ENCODE measurements at regions not wholly inside any gene's neighbourhood (a gene's known extent, or its start where the extent isn't known, plus 50 kb on each side); places are given as distances from the start of the nearest gene placed in this dataset.
A peak's percentile ranks its signal among the peaks of the same experiment; 100 is the strongest.

DNA sequence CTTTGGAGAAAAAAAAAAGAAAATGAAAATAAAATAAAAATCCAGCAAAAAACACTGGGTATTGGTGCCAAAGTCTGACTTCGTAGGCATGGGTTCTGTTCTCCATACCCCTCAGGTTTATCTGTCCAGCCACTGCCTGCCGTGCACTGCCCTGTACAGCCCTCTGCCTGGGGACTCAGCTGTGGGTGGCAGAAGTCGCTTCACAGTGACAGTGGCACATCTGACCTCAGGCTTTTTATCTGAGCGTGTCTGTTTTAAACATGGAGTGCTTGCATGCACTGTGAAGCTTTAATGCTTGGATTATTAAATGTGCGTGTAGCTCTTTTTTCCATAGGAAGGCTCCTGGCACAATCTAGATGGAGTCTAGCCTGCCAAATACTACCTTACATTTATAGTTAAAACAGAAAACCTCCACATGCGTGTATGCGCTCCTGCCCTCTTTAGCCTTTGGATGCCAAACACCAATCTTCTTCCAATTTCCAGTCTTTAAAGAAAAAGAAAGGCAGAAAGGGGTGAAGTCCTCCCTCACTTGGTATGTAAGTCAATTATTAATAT is 375.5 kb downstream of the UTRN start:
- TF ChIP-seq, protein P1, sequence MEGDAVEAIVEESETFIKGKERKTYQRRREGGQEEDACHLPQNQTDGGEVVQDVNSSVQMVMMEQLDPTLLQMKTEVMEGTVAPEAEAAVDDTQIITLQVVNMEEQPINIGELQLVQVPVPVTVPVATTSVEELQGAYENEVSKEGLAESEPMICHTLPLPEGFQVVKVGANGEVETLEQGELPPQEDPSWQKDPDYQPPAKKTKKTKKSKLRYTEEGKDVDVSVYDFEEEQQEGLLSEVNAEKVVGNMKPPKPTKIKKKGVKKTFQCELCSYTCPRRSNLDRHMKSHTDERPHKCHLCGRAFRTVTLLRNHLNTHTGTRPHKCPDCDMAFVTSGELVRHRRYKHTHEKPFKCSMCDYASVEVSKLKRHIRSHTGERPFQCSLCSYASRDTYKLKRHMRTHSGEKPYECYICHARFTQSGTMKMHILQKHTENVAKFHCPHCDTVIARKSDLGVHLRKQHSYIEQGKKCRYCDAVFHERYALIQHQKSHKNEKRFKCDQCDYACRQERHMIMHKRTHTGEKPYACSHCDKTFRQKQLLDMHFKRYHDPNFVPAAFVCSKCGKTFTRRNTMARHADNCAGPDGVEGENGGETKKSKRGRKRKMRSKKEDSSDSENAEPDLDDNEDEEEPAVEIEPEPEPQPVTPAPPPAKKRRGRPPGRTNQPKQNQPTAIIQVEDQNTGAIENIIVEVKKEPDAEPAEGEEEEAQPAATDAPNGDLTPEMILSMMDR (IDR thresholded peaks at IDR 0.05; ENCODE audit: partially characterized antibody, unreplicated experiment): no peak
- H3K27ac Mint-ChIP-seq (ENCODE audit: unreplicated experiment): peak overlapping the region; percentile 88
- peaks cover 10% of the 10 kb centered on the region for H3K27me3 Mint-ChIP-seq (ENCODE audit: unreplicated experiment)
- peak; percentile 25 for DNase-seq
- no peaks in the 10 kb centered on the region for H3K36me3 Mint-ChIP-seq (ENCODE audit: unreplicated experiment)
- H3K9me3 Mint-ChIP-seq (ENCODE audit: unreplicated experiment): peaks cover 6% of the 10 kb centered on the region
- H3K4me3 Mint-ChIP-seq (ENCODE audit: unreplicated experiment): peak overlapping the region; percentile 64
- H3K4me1 Mint-ChIP-seq (ENCODE audit: low read depth, unreplicated experiment): peaks cover 46% of the 10 kb centered on the region

DNA sequence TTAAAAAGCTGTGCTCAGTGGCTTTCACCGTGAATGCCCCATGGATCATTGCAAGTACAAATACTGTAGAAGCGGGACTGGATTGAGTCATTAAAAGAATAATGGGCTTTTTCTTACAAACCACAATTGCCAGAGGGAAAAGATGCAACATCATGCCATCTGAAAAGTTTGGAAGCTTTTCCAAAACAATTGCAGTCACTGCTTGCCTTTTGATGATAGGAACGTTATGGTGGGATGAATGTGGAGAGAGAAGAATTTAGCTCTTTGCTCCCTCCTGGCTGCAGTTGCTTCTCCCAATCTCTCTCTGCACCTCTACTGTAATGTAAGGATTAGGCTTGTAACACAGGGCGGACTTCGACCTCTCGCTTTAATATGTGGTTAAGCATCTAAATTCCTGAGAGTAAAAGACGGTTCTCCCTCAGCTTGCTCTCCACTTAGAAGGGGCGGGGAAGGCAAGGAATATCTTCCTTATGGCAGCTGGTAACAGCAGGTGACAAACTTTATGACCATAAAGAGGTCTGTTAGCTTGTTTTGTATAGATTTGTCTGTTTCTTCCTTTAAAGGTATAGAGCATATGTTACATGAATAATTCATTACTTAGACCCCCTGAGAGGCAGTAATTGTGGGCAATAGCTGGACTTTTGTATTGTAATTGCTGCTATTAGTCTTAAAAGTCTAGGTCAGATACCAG is 376.1 kb downstream of the UTRN start:
- Mint-ChIP-seq H3K36me3 (ENCODE audit: unreplicated experiment) (no peaks in the 10 kb centered on the region), H3K27me3 (ENCODE audit: unreplicated experiment) (peaks cover 9% of the 10 kb centered on the region), H3K4me1 (ENCODE audit: low read depth, unreplicated experiment) (peaks cover 42% of the 10 kb centered on the region), H3K9me3 (ENCODE audit: unreplicated experiment) (peaks cover 6% of the 10 kb centered on the region), H3K27ac (ENCODE audit: unreplicated experiment) (peak overlapping the region; percentile 88), H3K4me3 (ENCODE audit: unreplicated experiment) (peak overlapping the region; percentile 64)
- no peak for DNase-seq
- TF ChIP-seq, protein P1 (IDR thresholded peaks at IDR 0.05; ENCODE audit: partially characterized antibody, unreplicated experiment): no peak

DNA sequence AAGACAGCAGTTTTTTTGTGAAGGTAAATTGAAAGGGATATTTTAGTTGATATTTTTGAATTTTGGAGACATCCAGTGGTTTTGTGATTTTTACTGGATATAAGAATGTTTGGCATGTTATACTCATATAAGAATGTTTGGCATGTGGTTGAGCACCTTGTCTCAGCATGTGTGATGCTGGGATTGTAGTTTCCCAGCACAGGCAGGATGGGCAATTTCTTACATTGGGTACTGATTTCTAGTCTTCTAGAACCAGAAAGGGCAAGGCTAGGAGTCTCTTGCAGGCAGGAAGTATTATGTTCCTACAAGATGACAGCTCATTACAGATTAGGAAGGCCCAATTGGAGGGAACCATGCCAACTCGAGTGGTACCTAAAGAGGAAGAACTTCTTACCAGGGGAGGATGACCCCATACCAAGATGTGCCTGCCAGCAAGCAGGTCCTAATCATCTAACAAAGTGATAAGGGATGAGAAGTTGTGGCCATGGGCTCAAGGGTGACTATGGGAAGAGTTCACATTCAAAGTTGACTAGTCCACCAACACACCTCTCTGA is 377.8 kb downstream of the UTRN start:
- H3K4me1 Mint-ChIP-seq (ENCODE audit: low read depth, unreplicated experiment): peaks cover 37% of the 10 kb centered on the region
- H3K36me3 Mint-ChIP-seq (ENCODE audit: unreplicated experiment): no peaks in the 10 kb centered on the region
- peaks cover 9% of the 10 kb centered on the region for H3K27me3 Mint-ChIP-seq (ENCODE audit: unreplicated experiment)
- TF ChIP-seq, protein P1 (IDR thresholded peaks at IDR 0.05; ENCODE audit: partially characterized antibody, unreplicated experiment): no peak
- peaks cover 6% of the 10 kb centered on the region for H3K9me3 Mint-ChIP-seq (ENCODE audit: unreplicated experiment)
- DNase-seq: no peak
- no peak overlapping the region for H3K4me3 Mint-ChIP-seq (ENCODE audit: unreplicated experiment)
- H3K27ac Mint-ChIP-seq (ENCODE audit: unreplicated experiment): no peak overlapping the region

DNA sequence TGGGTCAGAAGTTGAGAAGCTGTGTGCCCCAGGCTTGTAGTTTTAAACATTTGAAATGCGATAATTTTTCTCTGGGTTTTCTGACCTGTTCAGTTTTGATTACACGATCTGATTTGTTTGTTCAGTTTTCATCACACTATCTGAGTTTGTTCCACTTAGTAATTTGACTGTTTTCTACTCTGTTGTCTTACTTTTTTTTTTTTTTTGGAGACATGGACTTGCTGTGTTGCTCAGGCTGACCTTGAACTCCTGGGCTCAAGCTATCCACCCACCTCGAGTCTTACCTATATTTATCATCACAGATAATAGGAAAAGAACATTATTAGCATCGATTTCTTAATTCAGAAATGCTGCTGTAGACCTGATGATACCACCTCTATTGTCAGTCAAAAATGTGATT is 379.1 kb downstream of the UTRN start:
- no peak for DNase-seq
- TF ChIP-seq, protein P1 (IDR thresholded peaks at IDR 0.05; ENCODE audit: partially characterized antibody, unreplicated experiment): no peak
- H3K36me3 Mint-ChIP-seq (ENCODE audit: unreplicated experiment): no peaks in the 10 kb centered on the region
- peaks cover 6% of the 10 kb centered on the region for H3K9me3 Mint-ChIP-seq (ENCODE audit: unreplicated experiment)
- H3K27ac Mint-ChIP-seq (ENCODE audit: unreplicated experiment): no peak overlapping the region
- peaks cover 6% of the 10 kb centered on the region for H3K27me3 Mint-ChIP-seq (ENCODE audit: unreplicated experiment)
- H3K4me1 Mint-ChIP-seq (ENCODE audit: low read depth, unreplicated experiment): peaks cover 30% of the 10 kb centered on the region
- H3K4me3 Mint-ChIP-seq (ENCODE audit: unreplicated experiment): no peak overlapping the region

DNA sequence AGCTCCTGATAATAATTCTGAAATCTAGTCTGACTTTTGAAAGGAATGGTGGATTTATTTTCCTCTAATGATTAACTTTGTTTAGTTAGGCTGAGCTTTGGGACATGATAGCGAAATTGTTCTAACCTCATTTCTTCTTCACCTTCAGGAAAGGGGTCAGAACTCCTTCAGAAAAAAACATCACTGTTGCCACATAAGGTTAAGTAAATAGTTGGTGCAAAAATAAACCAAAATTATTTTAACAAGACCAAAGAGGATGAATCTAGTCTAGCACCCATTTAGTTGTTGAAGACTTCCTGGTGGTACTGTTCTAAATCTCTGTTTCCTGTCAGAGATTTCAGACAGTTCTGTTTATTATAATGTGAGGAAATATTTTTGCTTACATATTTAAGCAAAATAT is 379.8 kb downstream of the UTRN start:
- no peaks in the 10 kb centered on the region for H3K36me3 Mint-ChIP-seq (ENCODE audit: unreplicated experiment)

More for the DNA sequence above, 379.8 kb downstream of the UTRN start:
- H3K4me1 Mint-ChIP-seq (ENCODE audit: low read depth, unreplicated experiment): peaks cover 24% of the 10 kb centered on the region
- peaks cover 6% of the 10 kb centered on the region for H3K27me3 Mint-ChIP-seq (ENCODE audit: unreplicated experiment)
- TF ChIP-seq, protein P1 (IDR thresholded peaks at IDR 0.05; ENCODE audit: partially characterized antibody, unreplicated experiment): no peak
- peaks cover 4% of the 10 kb centered on the region for H3K9me3 Mint-ChIP-seq (ENCODE audit: unreplicated experiment)
- no peak overlapping the region for H3K27ac Mint-ChIP-seq (ENCODE audit: unreplicated experiment)
- H3K4me3 Mint-ChIP-seq (ENCODE audit: unreplicated experiment): no peak overlapping the region
- DNase-seq: no peak
